ENCODE measurements at regions not wholly inside any gene's neighbourhood (a gene's known extent, or its start where the extent isn't known, plus 50 kb on each side); places are given as distances from the start of the nearest gene placed in this dataset.

GRCh38 chr15:70414626-70415025 lies 316.9 kb upstream of the TLE3 start:
- TF ChIP-seq CREM (IDR thresholded peaks at IDR 0.05; ENCODE audit: low read depth), result no peak
- no peak for TF ChIP-seq MYC (IDR thresholded peaks at IDR 0.05; ENCODE audit: insufficient read depth, insufficient read length, insufficient replicate concordance, low read length, severe bottlenecking)
- no peak for TF ChIP-seq ZNF687 (IDR thresholded peaks at IDR 0.05)
- TF ChIP-seq JUNB (IDR thresholded peaks at IDR 0.05), result no peak
